HG02623 (cell line): ENCODE measurements at regions not wholly inside any gene's neighbourhood (a gene's known extent, or its start where the extent isn't known, plus 50 kb on each side); places are given as distances from the start of the nearest gene placed in this dataset.
A peak's percentile ranks its signal among the peaks of the same experiment; 100 is the strongest.

Source experiments
- ATAC-seq: cut with Tn5 transposase; IDR thresholded peaks from one replicate; pipeline ENCODE4 v1.9.1; 2021; ENCODE audit warnings: moderate library complexity; ENCODE audit not compliant: unreplicated experiment

DNA sequence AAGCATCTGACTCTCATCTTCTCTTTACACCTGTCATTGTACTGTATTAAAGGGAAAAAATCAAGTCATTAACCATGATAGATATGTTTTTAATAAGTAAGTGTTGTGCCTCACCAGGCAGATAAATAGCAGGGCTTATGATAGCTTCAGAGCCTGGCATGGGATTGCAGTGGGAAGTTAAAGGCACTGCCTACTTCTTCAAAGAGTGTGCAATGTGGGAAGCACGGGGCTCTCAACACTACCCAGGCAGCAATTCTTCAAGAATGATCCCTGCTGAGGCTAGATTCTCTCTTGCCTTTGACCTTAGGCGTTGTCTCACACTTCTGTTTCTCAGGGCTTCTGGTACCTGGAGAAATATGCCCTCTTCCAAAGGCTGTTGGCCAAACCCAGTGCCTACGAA is 297.3 kb downstream of the MAF start:
- ATAC-seq: no peak

DNA sequence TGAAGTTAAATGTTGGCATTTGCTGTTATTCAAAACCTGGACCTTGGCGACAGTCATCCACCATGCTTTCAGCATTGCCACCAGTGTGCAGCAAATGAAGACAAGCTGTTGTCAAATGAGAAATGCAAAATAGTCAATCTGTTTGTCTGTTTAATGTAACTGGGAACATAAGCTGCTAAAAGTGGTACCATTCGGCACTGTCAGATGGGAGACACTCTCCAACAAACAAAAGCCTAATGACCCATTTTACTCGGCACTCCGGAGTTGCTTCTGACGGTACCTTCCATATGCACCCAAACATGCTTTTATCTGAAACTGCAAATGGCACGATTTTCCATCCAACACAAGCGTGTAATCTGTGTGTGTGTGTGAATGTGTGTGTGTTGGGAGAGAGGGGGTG is 297.8 kb downstream of the MAF start:
- no peak for ATAC-seq

DNA sequence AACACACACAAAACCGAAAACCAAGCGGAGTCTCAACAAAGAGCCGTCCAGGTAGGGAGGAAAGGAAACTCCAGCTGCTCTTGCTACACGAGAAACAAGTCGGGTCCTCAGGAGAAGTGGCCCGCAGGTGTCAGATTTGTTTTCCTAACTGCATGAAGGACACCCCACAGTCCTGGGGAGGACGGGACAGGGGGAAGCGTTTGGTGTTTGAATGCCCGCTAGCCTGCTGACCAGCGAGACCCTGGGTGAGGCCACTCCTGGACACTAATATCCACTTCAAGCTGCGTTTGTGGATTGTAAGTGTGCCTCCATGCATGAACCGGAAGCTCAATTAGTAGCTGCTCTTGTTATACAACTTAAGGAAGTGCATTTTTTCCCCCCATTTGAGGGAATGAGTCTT is 299.5 kb downstream of the MAF start:
- no peak for ATAC-seq

DNA sequence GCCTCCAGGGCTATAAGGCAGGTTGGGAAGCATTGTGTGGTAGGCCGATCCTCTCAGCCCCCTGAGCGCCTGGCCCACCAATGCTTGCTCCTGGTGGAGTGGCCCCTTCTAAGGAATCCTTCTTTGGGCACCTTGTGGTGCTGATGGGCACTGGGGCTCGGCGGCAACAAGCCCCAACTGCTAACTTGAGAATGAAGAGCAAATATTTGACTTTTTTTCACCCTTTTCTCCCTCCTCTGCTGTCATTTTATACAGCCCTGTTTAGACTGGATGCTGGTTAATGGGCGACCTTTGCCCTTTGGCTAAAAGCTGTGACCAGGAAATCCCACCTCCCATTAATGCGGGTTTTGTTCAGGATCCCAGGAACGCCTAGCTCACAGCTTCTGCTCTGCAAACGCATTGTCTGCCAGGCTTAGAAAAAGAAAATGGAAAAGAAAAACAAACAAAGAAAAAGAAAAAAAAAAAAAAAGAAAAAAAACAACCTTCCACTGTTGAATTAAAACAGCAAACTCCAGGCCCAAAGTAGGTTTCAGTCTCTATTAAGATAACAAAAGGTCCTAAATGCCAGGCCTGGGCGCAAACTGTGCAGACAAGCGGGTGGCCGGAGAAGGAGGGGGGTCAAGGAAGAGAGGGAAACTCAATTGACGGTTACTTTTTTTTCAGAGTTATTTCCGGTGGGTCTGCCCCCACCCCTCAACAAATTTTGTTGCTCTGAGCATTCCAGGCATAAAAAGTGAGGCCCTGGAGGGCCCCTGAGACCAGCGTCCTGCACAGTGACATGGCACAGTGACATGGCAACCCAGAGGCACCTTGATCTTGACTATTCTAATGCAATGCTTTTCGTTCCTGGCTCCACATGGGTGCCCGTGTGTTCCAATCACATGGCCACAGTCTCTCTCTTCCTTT is 301.4 kb downstream of the MAF start:
- no peak for ATAC-seq

DNA sequence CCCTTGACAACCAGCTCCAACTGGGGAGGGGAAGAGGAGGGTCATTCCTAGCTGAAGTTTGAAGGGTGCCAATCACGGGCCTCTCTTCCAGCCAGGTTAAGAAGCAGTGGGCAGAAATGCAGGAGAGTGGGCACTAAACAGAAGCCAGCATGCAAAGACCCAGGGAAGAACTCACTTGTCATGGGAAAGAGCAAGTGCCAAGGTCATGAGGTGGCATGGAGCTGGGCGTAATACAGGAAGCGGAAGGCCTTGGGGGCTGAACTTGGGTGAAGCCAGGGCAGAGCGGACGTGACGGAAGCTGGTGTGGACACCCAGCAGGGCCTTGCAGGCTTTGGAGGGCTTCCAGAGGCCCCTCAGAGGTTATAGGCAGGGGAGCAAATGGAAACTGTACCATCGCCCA is 302.1 kb downstream of the MAF start:
- ATAC-seq: no peak

DNA sequence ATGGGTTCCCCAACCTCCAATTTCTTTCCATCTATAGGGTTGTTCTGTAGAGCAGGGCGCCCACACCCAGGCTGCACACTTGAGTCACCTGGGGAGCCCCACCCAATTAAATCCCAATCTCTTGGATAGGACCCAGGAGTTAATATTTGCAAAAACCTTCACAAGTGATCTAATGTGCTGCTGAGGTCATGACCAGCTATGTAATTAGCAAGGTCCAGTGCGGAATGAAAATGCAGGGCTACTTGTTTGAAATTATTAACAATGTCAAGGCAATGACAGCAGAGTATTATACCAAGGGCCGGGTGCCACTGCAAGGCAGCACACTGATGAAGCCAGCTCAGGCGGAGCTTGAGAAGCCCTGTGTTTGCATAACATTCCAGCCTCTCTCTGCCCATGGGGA is 302.7 kb downstream of the MAF start:
- no peak for ATAC-seq

DNA sequence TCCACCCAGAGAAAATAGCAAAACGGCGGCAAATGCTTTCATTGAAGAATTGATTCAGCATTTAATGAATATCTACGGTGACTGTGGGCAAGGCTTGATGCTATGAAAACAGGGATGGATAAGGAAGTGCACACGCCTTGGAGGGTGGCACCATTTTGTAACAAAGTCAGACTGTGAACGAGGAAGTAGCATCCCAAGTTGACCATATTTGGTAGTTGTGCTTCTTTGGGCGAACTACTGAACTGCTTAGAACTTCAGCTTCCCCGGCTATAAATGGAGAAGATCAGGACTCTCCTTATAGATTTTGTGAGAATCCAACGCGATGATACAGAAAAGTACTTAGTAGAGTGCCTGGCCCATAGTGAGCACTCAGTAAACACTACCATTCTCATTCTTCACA is 303.2 kb downstream of the MAF start:
- ATAC-seq: no peak

DNA sequence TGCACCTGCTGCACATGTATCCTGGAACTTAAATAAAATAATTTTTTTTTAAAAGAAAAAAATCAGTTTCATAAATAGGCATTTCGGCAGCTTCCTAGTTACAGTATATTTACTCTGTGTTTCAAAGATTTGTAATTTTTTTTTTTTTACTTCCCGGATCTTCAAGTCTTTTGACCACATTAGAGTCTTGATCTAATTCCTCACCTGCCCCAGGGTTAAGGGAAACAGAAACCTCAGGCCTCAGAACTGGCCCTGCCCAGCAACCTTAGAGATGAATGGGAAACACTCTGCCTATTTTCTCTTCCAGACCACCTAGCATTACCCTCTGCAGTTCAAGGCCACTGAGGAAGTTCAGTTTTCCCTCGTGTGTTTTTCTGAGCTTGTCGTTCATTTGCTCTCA is 304.0 kb downstream of the MAF start:
- ATAC-seq: no peak

DNA sequence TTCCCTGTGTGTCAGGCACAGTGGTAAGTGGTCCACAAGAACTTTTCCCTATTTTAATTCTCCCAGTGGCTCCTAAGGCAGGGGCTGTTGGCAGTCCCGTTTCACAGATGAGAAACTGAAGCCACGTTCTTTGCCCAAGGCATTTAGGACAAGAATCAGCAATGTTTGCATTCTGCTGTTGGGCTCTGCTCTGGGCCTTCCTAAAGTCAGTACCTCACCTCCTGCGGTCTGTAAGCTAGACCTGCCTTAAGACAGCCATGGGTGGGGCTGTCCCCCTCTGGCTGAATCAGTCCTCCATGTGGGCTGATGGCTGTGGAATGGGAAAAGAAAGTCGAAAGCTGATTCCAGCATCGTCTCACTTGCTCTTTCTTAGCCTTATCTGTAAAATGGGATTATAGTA is 304.8 kb downstream of the MAF start:
- ATAC-seq: no peak

DNA sequence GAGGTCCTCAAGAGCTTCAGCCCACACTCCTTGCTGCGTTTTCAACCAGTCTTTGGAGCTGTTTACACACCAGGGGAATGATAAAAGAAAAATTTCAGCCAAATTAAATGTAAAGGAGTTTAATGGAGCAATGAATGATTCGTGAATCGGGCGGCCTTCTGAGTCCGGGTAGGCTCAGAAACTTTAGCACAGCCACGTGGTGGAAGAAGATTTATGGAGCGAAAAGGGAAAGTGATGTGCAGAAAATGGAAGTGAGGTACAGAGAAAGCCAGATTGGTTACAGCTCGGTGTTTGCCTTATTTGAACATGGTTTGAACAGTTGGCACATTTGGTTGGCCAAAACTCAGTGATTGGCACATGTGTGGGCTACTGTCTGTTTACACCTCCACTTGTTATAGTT is 305.4 kb downstream of the MAF start:
- ATAC-seq: no peak

DNA sequence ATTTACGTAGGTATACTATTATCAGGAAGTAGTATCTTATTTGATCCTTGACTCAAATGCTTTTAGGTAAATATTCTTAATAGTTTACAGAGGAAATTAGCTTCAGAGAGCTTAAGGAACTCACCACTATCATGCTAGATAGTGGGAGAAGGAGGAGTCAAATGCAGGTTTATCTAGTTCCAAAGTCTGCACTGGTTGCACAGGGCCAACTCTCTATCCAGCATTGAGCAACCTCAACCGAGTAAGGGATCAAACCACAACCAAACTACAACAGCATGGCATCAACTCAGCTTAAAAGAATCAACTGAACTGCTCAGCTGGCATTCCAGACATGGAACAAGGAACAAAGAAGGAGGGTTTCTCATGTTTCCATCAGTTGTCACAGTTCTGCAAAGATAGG is 306.0 kb downstream of the MAF start:
- no peak for ATAC-seq

DNA sequence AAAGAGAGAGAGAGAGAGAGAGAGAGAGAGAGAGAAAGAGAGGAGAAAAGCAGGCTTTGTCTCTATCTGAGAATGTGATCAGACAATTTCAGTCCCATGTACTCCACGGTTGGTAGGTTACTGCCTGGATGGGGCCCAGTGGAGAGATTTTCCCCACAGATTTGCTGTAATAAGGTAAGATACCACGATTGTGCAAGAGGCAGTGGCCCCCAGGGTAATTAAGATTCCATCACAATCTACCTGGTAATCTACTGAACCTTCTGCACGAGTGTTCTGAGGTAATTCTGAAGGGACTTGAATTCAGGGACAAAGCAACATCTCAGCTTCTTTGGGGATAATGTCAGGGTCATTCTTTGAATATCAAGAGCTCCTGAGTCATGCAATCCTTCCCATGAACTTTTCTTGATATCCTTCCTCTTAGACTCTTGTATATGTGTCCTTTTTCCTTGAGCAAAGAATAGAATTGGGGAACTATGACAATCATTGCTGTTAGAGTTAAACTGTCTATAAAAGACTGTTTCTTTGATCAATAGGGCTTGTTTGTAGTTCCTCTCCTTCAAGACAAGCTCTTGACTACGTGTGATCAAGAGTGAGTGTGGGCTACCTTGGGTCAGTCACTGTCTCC is 306.6 kb downstream of the MAF start:
- no peak for ATAC-seq

DNA sequence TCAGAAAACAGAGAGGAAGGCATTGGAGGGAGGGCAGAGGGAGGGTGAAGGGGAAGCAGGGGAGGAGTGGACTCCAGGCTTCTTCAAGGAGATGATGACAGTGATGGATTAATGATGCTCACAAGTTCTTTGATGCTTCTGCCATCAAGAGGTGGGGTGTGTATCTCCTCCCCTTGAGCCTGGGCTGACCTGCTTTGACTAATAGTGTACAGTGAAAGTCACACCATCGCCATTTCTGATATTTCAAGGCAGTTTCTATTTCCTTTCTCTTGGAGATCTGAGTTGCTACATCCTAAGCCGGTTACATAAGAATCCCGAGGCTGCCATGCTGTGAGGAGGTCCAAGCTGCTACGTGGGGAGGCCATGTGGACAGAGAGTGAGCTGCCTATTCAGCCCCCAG is 312.5 kb downstream of the MAF start:
- no peak for ATAC-seq

DNA sequence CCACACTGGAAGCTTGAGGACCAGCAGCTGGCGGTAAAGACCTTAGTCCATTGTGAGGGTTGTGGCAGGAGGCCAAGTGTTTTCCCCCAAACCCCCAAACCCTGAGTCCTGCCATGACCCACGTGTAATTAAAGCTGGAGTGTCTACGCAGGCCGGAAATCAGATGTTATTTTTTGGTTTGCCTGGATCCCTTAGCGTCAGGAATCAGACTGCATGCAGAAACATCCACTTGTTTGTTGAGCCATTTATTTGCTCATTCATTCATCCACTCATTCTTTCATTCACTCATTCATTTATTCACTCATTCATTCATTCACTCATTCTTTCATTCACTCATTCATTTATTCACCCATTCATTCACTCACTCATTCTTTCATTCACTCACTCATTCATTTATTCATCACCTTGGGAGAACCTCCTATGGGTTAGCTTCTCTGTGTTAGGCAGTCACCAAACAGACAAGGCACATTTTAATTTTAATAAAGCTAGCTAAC is 313.1 kb downstream of the MAF start:
- ATAC-seq: no peak

DNA sequence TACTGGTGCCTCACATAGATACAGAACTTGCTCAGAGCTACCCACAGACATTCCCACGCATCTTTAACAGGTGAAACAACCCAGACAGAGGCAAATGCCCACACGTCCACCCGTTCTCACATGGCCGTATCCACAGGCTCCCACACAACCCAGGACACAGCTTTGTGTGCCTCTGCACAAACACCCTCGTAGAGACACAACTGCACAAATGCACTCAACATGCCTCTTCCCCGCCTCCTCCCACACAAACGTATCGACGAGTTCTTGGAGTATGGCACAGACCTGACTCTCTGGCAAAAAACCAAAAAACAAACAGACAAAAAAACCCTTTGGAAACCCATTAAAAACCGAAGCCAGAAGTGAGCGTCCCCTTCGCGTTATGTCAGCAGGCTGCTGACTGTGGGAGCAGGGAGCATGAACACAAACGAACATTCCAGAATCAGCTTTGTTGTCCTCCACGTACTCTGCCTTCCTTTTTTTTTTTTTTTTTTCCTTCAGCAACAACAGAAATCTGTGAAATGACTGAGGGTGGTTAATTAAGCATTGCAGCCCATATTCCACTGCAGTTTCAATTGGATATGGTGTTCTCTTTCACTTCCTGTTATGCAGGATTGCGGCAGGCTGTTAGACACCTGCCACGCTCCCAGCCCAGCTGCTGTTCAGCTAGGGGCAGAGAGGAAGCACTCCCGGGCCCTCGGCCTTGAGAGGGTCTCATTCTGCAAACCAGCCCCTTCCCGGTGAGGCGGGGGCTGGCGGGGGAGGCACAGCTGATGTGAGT is 313.7 kb downstream of the MAF start:
- ATAC-seq: peak; percentile 88

DNA sequence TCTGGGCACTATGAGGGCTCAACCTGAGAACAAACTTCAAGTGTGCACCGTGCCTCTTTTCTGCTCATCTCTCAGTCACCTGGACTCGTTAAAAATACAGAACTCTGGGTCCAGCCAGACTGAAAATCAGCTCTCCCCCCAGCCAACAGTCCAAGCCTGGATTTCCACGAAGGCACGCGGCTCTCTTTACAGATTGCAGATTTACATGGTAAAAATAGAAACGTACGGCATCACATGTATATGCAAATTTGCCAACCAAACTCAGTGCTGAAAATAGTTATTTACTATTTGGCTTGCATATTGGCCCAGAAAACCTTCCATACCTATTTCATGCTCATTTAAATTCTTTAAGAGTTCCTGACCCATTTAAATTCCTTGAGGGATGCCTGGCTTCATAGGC is 315.8 kb downstream of the MAF start:
- ATAC-seq: no peak

DNA sequence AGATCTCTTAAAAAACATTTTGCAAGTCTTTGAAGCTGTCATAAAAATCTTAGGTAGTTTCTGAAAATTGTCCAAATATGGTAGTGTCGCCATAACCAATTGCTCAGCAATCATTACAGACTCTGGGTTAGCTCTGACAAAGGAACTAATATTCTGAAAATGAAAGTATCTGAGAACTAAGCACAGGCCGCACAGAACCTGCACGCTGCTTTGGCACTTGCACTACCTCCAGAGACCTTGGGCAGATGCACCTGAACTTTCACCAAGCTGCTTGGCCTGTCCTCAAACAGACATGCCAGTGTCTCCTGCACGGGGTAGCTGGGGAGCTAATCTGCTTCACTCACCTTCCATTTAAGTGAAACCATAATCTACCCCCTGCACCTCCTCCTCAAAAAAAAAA is 317.0 kb downstream of the MAF start:
- ATAC-seq: no peak

DNA sequence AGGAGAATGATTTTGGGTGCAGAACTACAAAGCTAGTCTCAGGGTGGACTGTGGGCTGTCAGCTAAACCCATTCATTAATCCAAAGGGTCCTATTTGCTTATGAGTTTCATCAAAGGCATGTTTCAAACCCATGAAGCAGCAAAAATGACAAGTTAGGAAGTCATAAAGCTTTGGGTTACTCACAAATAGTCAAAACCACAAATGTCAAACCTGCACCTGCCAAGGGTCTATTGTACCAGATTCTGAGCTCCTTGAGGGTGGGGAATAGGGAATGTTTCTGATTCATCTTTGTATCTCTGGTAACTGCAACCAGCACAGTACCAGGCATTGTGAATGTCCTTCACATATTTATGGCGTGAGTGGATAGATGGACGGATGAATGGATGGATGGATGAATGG is 317.7 kb downstream of the MAF start:
- no peak for ATAC-seq

DNA sequence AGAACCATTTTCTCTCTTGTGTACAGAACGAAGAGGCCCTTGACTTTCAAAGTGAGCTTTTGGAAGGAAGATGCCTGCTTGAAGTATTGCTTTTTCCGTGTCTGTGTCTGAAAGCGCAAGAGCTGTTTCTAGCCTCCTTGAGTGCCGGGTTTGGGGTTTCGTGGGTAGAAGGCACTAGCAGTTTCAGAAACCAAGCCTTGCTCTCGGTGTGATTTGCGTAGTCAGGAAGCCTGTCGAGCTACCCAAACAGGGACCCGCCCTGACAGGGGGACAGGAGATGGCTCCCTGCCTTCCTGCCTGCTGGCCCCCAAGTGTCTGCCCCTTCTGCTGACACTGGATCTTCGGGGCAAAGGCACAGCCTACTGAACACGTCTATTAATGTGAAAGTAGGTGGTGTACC is 322.0 kb downstream of the MAF start:
- ATAC-seq: peak; percentile 57

DNA sequence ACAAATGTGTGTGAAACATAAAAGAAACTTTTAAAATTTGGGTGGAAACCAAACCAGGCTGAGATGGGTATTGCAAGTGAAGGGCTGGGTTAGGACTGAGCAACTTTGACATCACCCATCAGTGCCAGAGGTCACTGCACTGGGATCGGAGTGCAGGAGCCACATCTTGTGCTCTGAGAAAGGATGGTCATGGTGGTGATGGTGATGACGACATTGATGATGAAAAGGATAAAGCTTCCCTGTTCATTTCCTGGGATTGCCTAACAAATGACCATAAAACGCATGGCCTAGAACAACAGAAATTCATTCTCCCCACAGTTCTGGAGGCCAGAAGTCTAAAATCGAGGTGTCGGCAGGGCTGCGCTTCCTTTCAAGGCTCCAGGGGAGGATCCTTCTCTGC is 324.0 kb downstream of the MAF start:
- ATAC-seq: no peak

DNA sequence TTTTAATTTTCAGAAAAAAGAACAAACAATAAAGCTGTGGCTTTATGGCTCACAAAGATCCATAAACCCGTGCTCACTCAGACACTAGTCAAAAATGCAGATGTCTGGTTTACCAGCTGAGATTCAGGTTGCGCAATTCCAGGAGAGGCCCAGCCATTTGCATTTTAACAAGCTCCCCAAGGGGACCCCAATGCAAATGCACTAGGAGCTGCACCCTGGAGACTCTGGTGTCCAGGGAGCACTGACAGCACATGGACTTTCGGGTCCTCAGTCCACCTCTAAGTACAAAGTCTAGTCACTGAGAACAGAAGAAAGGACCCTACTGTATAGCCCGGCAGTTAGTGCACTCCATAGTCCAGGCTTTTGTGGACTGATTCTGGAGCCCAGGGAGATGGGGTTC is 326.3 kb downstream of the MAF start:
- no peak for ATAC-seq

DNA sequence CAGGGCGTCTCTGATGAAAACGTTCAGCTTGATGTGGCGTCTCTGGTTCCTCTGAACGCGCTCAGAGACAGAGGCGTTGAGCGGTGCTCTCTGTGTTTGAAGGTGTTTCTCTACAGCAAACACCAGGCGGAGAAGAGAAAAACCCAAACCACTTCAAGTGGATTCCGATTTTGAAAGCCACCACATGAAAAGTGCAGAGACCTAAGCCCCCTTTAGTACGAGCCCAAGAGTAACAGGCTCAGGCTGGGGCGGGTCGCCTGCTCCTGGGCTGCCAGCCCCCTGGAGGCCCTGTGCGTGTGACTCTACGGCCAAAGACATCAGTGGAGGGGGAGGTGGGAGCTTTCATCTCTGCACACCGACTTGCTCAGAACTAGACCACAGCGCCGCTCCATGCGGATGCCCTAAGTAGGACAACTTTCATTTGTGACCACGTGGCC is 328.4 kb downstream of the MAF start:
- no peak for ATAC-seq
